ENCODE measurements at regions not wholly inside any gene's neighbourhood (a gene's known extent, or its start where the extent isn't known, plus 50 kb on each side); places are given as distances from the start of the nearest gene placed in this dataset.

DNA sequence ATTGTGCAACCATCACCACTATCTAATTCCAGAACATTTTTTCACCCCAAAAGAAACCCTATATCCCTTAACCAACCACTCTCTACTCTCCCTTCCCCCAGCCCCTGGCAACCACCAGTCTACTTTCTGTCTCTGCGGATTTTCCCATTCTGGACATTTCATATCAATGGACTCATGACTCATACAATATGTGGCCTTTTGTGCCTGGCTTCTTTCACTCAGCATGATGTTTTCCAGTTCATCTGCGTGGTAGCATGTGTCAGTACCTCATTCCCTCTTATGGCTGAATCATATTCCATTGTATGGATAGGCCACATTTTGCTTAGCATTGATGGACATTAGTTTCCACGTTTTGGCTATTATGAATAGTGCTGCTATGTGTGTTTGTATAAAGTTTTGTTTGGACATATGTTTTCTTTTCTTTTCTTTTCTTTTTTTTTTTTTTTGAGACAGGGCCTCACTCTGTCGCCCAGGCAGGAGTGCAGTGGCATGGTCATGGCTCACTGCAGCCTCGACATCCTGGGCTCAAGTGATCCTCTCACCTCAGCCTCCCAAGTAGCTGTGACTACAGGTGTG lies 335.4 kb downstream of the BCOR start (continued):
- TF ChIP-seq, protein P1, sequence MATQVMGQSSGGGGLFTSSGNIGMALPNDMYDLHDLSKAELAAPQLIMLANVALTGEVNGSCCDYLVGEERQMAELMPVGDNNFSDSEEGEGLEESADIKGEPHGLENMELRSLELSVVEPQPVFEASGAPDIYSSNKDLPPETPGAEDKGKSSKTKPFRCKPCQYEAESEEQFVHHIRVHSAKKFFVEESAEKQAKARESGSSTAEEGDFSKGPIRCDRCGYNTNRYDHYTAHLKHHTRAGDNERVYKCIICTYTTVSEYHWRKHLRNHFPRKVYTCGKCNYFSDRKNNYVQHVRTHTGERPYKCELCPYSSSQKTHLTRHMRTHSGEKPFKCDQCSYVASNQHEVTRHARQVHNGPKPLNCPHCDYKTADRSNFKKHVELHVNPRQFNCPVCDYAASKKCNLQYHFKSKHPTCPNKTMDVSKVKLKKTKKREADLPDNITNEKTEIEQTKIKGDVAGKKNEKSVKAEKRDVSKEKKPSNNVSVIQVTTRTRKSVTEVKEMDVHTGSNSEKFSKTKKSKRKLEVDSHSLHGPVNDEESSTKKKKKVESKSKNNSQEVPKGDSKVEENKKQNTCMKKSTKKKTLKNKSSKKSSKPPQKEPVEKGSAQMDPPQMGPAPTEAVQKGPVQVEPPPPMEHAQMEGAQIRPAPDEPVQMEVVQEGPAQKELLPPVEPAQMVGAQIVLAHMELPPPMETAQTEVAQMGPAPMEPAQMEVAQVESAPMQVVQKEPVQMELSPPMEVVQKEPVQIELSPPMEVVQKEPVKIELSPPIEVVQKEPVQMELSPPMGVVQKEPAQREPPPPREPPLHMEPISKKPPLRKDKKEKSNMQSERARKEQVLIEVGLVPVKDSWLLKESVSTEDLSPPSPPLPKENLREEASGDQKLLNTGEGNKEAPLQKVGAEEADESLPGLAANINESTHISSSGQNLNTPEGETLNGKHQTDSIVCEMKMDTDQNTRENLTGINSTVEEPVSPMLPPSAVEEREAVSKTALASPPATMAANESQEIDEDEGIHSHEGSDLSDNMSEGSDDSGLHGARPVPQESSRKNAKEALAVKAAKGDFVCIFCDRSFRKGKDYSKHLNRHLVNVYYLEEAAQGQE (IDR thresholded peaks at IDR 0.05; ENCODE audit: low read depth, low read length) = no peak
- TF ChIP-seq NRF1 (IDR thresholded peaks at IDR 0.05; ENCODE audit: low read depth, low read length) (no peak), JUND (IDR thresholded peaks at IDR 0.05) (peak; percentile 89), FOXM1 (IDR thresholded peaks at IDR 0.05; ENCODE audit: low read depth) (no peak), TAF1 (IDR thresholded peaks at IDR 0.05; ENCODE audit: borderline replicate concordance, low read depth, low read length) (no peak), EP300 (IDR thresholded peaks at IDR 0.05; ENCODE audit: borderline replicate concordance in 1 of 2, low read depth in 1 of 2, low read length in 1 of 2) (peak in 1 of 2 experiments; percentile 70; a peak in 2 of 4 replicates), YY1 (IDR thresholded peaks at IDR 0.05; ENCODE audit: low read depth) (no peak), NFIC (IDR thresholded peaks at IDR 0.05; ENCODE audit: borderline replicate concordance) (peak; percentile 83)
- TF ChIP-seq, protein P2, sequence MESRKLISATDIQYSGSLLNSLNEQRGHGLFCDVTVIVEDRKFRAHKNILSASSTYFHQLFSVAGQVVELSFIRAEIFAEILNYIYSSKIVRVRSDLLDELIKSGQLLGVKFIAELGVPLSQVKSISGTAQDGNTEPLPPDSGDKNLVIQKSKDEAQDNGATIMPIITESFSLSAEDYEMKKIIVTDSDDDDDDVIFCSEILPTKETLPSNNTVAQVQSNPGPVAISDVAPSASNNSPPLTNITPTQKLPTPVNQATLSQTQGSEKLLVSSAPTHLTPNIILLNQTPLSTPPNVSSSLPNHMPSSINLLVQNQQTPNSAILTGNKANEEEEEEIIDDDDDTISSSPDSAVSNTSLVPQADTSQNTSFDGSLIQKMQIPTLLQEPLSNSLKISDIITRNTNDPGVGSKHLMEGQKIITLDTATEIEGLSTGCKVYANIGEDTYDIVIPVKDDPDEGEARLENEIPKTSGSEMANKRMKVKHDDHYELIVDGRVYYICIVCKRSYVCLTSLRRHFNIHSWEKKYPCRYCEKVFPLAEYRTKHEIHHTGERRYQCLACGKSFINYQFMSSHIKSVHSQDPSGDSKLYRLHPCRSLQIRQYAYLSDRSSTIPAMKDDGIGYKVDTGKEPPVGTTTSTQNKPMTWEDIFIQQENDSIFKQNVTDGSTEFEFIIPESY (IDR thresholded peaks at IDR 0.05; ENCODE audit: borderline replicate concordance, low read depth) = no peak
- TF ChIP-seq, protein P3, sequence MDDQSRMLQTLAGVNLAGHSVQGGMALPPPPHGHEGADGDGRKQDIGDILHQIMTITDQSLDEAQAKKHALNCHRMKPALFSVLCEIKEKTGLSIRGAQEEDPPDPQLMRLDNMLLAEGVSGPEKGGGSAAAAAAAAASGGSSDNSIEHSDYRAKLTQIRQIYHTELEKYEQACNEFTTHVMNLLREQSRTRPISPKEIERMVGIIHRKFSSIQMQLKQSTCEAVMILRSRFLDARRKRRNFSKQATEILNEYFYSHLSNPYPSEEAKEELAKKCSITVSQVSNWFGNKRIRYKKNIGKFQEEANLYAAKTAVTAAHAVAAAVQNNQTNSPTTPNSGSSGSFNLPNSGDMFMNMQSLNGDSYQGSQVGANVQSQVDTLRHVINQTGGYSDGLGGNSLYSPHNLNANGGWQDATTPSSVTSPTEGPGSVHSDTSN (IDR thresholded peaks at IDR 0.05) = peak; percentile 95

DNA sequence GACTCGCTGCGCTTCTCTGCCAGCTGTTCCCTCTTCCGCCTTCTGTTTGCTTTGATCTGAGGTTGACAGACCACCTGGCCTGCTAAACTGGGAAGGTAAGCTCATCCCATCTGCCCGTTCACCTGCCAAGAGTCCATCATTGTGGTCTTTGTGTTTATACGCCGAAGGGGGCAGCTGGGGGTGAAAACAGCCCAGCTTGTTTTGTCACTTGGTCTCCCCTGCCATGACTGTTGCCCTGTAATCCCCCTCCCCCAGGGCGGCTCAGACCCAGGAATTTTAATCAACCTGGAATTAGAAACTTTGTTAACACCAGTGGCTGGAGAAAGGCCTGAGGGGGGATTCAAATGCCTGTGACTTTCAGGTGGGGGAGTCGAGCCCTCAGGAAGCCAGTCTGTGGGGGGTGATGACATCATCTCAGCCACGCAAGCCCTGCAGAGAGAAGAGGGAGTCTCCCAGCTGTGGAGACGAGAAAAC lies 333.3 kb downstream of the BCOR start:
- 48% methylated on average over 9 of the region's 10 CpGs for WGBS (ENCODE audit: low lambda C conversion rate)
- H3K79me2 ChIP-seq (ENCODE audit: insufficient read depth) = no peaks in the 10 kb centered on the region
- H3K27me3 ChIP-seq (ENCODE audit: insufficient read depth) = no peaks in the 10 kb centered on the region; the same call in 1 of the 2 replicates
- no peaks in the 10 kb centered on the region for H3K9me3 ChIP-seq
- no peak for DNase-seq
- ChIA-PET POLR2A (no interaction called here), CTCF (no interaction called here)
- H3K4me3 ChIP-seq (ENCODE audit: low read depth in 2 of 2, low read length in 1 of 2) = no peak overlapping the region
- H3K9ac ChIP-seq = no peak overlapping the region
- no peaks in the 10 kb centered on the region for H3F3A ChIP-seq (replicated peaks; ENCODE audit: insufficient read depth)
- peaks cover 8 to 27% of the 10 kb centered on the region in 2 experiments; a peak in 2 of 4 replicates for H3K4me1 ChIP-seq (ENCODE audit: control insufficient read depth in 1 of 2, insufficient read depth in 2 of 2, low read depth in 1 of 2, low read length in 1 of 2)
- no peak overlapping the region for H3K27ac ChIP-seq (ENCODE audit: low read depth in 2 of 2, low read length in 1 of 2)
- no peak overlapping the region for H3K4me2 ChIP-seq
- no peaks in the 10 kb centered on the region for H3K36me3 ChIP-seq (replicated peaks in 1 of 2; ENCODE audit: control insufficient read depth in 1 of 2, insufficient read depth in 2 of 2, low read length in 1 of 2)
- no peaks in the 10 kb centered on the region for H3K9me2 ChIP-seq
- no peak overlapping the region for H2AFZ ChIP-seq (ENCODE audit: low read depth)
- H4K20me1 ChIP-seq (ENCODE audit: insufficient read depth) = no peaks in the 10 kb centered on the region
- TF ChIP-seq FOXJ3 (CRISPR knock-in tag; IDR thresholded peaks at IDR 0.05) = no peak
- TF ChIP-seq, protein P1 (IDR thresholded peaks at IDR 0.05; ENCODE audit: low read depth, low read length) = no peak
- TF ChIP-seq, protein P2 (IDR thresholded peaks at IDR 0.05; ENCODE audit: borderline replicate concordance, low read depth) = no peak
- no peak for TF ChIP-seq SMC3 (IDR thresholded peaks at IDR 0.05; ENCODE audit: low read depth, low read length)
- TF ChIP-seq SIN3A (IDR thresholded peaks at IDR 0.05; ENCODE audit: borderline replicate concordance, low read depth, low read length) = no peak
- TF ChIP-seq YY1 (IDR thresholded peaks at IDR 0.05; ENCODE audit: low read depth) = no peak
- TF ChIP-seq, protein P4, sequence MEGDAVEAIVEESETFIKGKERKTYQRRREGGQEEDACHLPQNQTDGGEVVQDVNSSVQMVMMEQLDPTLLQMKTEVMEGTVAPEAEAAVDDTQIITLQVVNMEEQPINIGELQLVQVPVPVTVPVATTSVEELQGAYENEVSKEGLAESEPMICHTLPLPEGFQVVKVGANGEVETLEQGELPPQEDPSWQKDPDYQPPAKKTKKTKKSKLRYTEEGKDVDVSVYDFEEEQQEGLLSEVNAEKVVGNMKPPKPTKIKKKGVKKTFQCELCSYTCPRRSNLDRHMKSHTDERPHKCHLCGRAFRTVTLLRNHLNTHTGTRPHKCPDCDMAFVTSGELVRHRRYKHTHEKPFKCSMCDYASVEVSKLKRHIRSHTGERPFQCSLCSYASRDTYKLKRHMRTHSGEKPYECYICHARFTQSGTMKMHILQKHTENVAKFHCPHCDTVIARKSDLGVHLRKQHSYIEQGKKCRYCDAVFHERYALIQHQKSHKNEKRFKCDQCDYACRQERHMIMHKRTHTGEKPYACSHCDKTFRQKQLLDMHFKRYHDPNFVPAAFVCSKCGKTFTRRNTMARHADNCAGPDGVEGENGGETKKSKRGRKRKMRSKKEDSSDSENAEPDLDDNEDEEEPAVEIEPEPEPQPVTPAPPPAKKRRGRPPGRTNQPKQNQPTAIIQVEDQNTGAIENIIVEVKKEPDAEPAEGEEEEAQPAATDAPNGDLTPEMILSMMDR (IDR thresholded peaks at IDR 0.05) = no peak
